Adrenal gland (tissue), 9 donors: ENCODE measurements at regions not wholly inside any gene's neighbourhood (a gene's known extent, or its start where the extent isn't known, plus 50 kb on each side); places are given as distances from the start of the nearest gene placed in this dataset.
"Not testable (repeated sequence)": the region's sequence is repeated elsewhere in the genome, so short reads cannot be mapped to it uniquely, and the experiment has no call there.

Experiments used
- DNase-seq, 7 donors: peaks; one replicate each; pipeline ENCODE4 v3.0.0-alpha.2; 2019 to 2020
- H3K27ac ChIP-seq, 5 donors: fragments of 200-600 bp; sonication (generic) in 4 of 5; 1 replicate in 3 of 5; 2 replicates in 2 of 5; pipeline versions ENCODE4 v1.5.1 to v1.8.0; 2016 to 2020; ENCODE audit warnings: mild to moderate bottlenecking in 1 of 5
- H3K27me3 ChIP-seq: fragments of 200-600 bp; 2 replicates; pipeline ENCODE4 v1.8.0; 2021
- H3K36me3 ChIP-seq, 2 donors: fragments of 200-600 bp; replicated peaks in 1 of 2; 1 replicate in 1 of 2; 2 replicates in 1 of 2; pipeline versions ENCODE4 v1.5.1 to v1.8.0; 2018 to 2022
- H3K4me1 ChIP-seq, 2 donors: fragments of 200-600 bp; replicated peaks in 1 of 2; 1 replicate in 1 of 2; 2 replicates in 1 of 2; pipeline versions ENCODE4 v1.5.1 to v1.8.0; 2018 to 2021
- H3K4me3 ChIP-seq, 4 donors: fragments of 200-600 bp; sonication (generic) in 3 of 4; one replicate each; pipeline ENCODE4 v1.5.1; 2016 to 2018
- H3K9me3 ChIP-seq, 3 donors: fragments of 200-600 bp; sonication (generic) in 1 of 3; replicated peaks in 1 of 3; 1 replicate in 2 of 3; 2 replicates in 1 of 3; pipeline versions ENCODE4 v1.5.1 to v1.8.0; 2016 to 2021
- CTCF ChIP-seq, 6 experiments: fragments of 450-650 bp in 4 of 6; fragments of 200-600 bp in 2 of 6; sonication (generic) in 1 of 6; IDR thresholded peaks; 1 replicate in 5 of 6; 2 replicates in 1 of 6; pipeline versions ENCODE4 v1.5.1 to v1.8.0; 2016 to 2021; ENCODE audit warnings: antibody characterized with exemption in 6 of 6, mild to moderate bottlenecking in 2 of 6, moderate library complexity in 1 of 6
- POLR2A ChIP-seq, 2 donors: fragments of 450-650 bp; IDR thresholded peaks; one replicate each; pipeline ENCODE4 v1.6.1; 2017; ENCODE audit warnings: antibody characterized with exemption in 2 of 2, mild to moderate bottlenecking in 2 of 2, moderate library complexity in 1 of 2
- WGBS, 4 donors: extraction: QIAGEN DNeasy Blood & Tissue Kit in 2 of 4; methylation state at CpG; one replicate each; pipeline versions ENCODE4 v1.1.5 to v1.1.7; 2013 to 2017; 5-methylcytosine and 5-hydroxymethylcytosine counted together
- intact Hi-C, 2 donors: fragments of 100-400 bp; cut with DNase I; formaldehyde crosslinking; loops; one replicate each; pipeline versions ENCODE4 v1.14.1 to v1.15.0; 2022 to 2023
- donor health status: healthy with polysubstance abuse.
- donor health status: Bipolar disorder and iron deficiency.
- donor health status: DM: yes; HTN: yes; CAD: no.
- donor health status: DM: no; HTN: no; CAD: no.
- donor health status: DM: no; HTN: no; CAD: no.

GRCh38 chr20:47921408-47921807 lies 136.1 kb upstream of the SULF2 start:
- TF ChIP-seq CTCF (IDR thresholded peaks at IDR 0.05) (no peak), POLR2A (IDR thresholded peaks at IDR 0.05) (no peak)
- 54 to 63% (median 56%) methylated on average over 6 of the region's 6 CpGs for WGBS, 4 donors
- no peak overlapping the region for H3K27ac ChIP-seq
- no peaks in the 10 kb centered on the region for H3K4me1 ChIP-seq
- H3K27me3 ChIP-seq = peaks cover 5% of the 10 kb centered on the region
- intact Hi-C loops = no loop called here
- no peak overlapping the region for H3K4me3 ChIP-seq
- no peaks in the 10 kb centered on the region for H3K9me3 ChIP-seq
- no peaks in the 10 kb centered on the region for H3K36me3 ChIP-seq
- no peak for DNase-seq

- WGBS, 4 donors = 84 to 93% (median 88%) methylated on average over 2 of the region's 2 CpGs
- TF ChIP-seq CTCF (IDR thresholded peaks at IDR 0.05) = no peak
- TF ChIP-seq POLR2A (IDR thresholded peaks at IDR 0.05) = no peak
- no peak for DNase-seq
- Histone ChIP-seq H3K27ac (no peak overlapping the region), H3K36me3 (no peaks in the 10 kb centered on the region), H3K4me3 (no peak overlapping the region), H3K27me3 (peaks cover 5% of the 10 kb centered on the region), H3K9me3 (no peaks in the 10 kb centered on the region), H3K4me1 (no peaks in the 10 kb centered on the region)
- intact Hi-C loops = no loop called here
Observed at GRCh38 chr20:47917549-47918070, 132.3 kb upstream of the SULF2 start.

GRCh38 chr20:47915495-47915894 lies 130.2 kb upstream of the SULF2 start:
- H3K4me3 ChIP-seq = no peak overlapping the region
- no peaks in the 10 kb centered on the region for H3K27me3 ChIP-seq
- H3K4me1 ChIP-seq = no peaks in the 10 kb centered on the region
- 96 to 100% (median 97%) methylated on average over 3 of the region's 3 CpGs for WGBS, 4 donors
- DNase-seq = no peak
- H3K27ac ChIP-seq = no peak overlapping the region
- no peaks in the 10 kb centered on the region for H3K9me3 ChIP-seq
- H3K36me3 ChIP-seq = no peaks in the 10 kb centered on the region
- TF ChIP-seq POLR2A (IDR thresholded peaks at IDR 0.05) = no peak
- no peak for TF ChIP-seq CTCF (IDR thresholded peaks at IDR 0.05)
- intact Hi-C loops = no loop called here

- Histone ChIP-seq H3K4me3 (no peak overlapping the region), H3K36me3 (no peaks in the 10 kb centered on the region), H3K27ac (no peak overlapping the region), H3K4me1 (no peaks in the 10 kb centered on the region), H3K27me3 (no peaks in the 10 kb centered on the region), H3K9me3 (no peaks in the 10 kb centered on the region)
- DNase-seq = no peak
- WGBS, 4 donors = 38 to 49% (median 46%) methylated on average over 1 of the region's 1 CpG
- intact Hi-C loops = no loop called here
- TF ChIP-seq CTCF (IDR thresholded peaks at IDR 0.05) = no peak
- no peak for TF ChIP-seq POLR2A (IDR thresholded peaks at IDR 0.05)
Observed at GRCh38 chr20:47914792-47915191, 129.5 kb upstream of the SULF2 start.

GRCh38 chr20:47912786-47913501 lies 127.7 kb upstream of the SULF2 start:
- H3K4me3 ChIP-seq, H3K36me3 ChIP-seq, H3K4me1 ChIP-seq, intact Hi-C loops, H3K27ac ChIP-seq, H3K9me3 ChIP-seq, H3K27me3 ChIP-seq, DNase-seq: not testable (repeated sequence)
- WGBS, 4 donors = 83 to 90% (median 87%) methylated on average over 9 to 12 of the region's 12 CpGs

GRCh38 chr20:47912165-47912564 lies 126.9 kb upstream of the SULF2 start:
- H3K27me3 ChIP-seq, H3K4me1 ChIP-seq, H3K36me3 ChIP-seq, H3K9me3 ChIP-seq, DNase-seq, H3K27ac ChIP-seq, H3K4me3 ChIP-seq, intact Hi-C loops: not testable (repeated sequence)
- WGBS, 4 donors = 79 to 92% (median 84%) methylated on average over 7 to 8 of the region's 8 CpGs

GRCh38 chr20:47909696-47910369 lies 124.6 kb upstream of the SULF2 start:
- DNase-seq, intact Hi-C loops: not testable (repeated sequence)
- WGBS, 4 donors = 78 to 83% (median 80%) methylated on average over 12 of the region's 12 CpGs

More at GRCh38 chr20:47909696-47910369, 124.6 kb upstream of the SULF2 start:
- H3K27ac ChIP-seq, H3K36me3 ChIP-seq, H3K4me3 ChIP-seq, H3K27me3 ChIP-seq, H3K9me3 ChIP-seq, H3K4me1 ChIP-seq: not testable (repeated sequence)
